WTC11 (cell line): ENCODE measurements at regions not wholly inside any gene's neighbourhood (a gene's known extent, or its start where the extent isn't known, plus 50 kb on each side); places are given as distances from the start of the nearest gene placed in this dataset.

Source experiments
- ATF1 ChIP-seq: sonication (generic); formaldehyde crosslinking; IDR thresholded peaks from 2 replicates; pipeline ENCODE4 v1.8.1; 2023; ENCODE audit warnings: mild to moderate bottlenecking, moderate library complexity, missing genetic modification reagents
- CBFB ChIP-seq: sonication (generic); formaldehyde crosslinking; IDR thresholded peaks from 2 replicates; pipeline ENCODE4 v1.8.1; 2022; ENCODE audit warnings: mild to moderate bottlenecking, low read depth, missing genetic modification reagents
- EMX1 ChIP-seq: fragments of 250-450 bp; sonication (Bioruptor Pico); IDR thresholded peaks from 2 replicates; pipeline ENCODE4 v1.8.0; 2021; ENCODE audit warnings: mild to moderate bottlenecking
- GABPB1 ChIP-seq: sonication (generic); formaldehyde crosslinking; IDR thresholded peaks from 2 replicates; pipeline ENCODE4 v1.8.1; 2023; ENCODE audit warnings: mild to moderate bottlenecking, missing genetic modification reagents
- NR3C1 ChIP-seq: sonication (generic); formaldehyde crosslinking; conservative IDR thresholded peaks from 2 replicates; pipeline ENCODE4 v1.8.1; 2023; ENCODE audit warnings: low read depth, mild to moderate bottlenecking, missing genetic modification reagents
- SP1 ChIP-seq: sonication (generic); formaldehyde crosslinking; conservative IDR thresholded peaks from 2 replicates; pipeline ENCODE4 v1.8.1; 2022; ENCODE audit warnings: missing genetic modification reagents
- TCF7 ChIP-seq: sonication (generic); formaldehyde crosslinking; IDR thresholded peaks from 2 replicates; pipeline ENCODE4 v1.8.0; 2022; ENCODE audit warnings: mild to moderate bottlenecking, low read depth, missing genetic modification reagents, moderate library complexity
- TF ChIP-seq, protein P1 (sequence below): fragments of 200-600 bp; IDR thresholded peaks from 2 replicates; pipeline ENCODE4 v1.8.0; 2022; ENCODE audit warnings: antibody characterized with exemption
- TF ChIP-seq, protein P2 (sequence below): sonication (generic); formaldehyde crosslinking; IDR thresholded peaks from 2 replicates; pipeline ENCODE4 v1.8.1; 2023; ENCODE audit warnings: mild to moderate bottlenecking, moderate library complexity, missing genetic modification reagents
- TF ChIP-seq, protein P3 (sequence below): sonication (generic); formaldehyde crosslinking; IDR thresholded peaks from 2 replicates; pipeline ENCODE4 v1.8.1; 2023; ENCODE audit warnings: mild to moderate bottlenecking, missing genetic modification reagents, moderate library complexity
- TF ChIP-seq, protein P4 (sequence below): fragments of 250-450 bp; sonication (Bioruptor Pico); IDR thresholded peaks from 2 replicates; pipeline ENCODE4 v1.9.0; 2021; ENCODE audit warnings: mild to moderate bottlenecking, borderline replicate concordance
- TF ChIP-seq, protein P5 (sequence below): sonication (generic); formaldehyde crosslinking; IDR thresholded peaks from 2 replicates; pipeline ENCODE4 v1.8.0; 2022; ENCODE audit warnings: missing genetic modification reagents

DNA sequence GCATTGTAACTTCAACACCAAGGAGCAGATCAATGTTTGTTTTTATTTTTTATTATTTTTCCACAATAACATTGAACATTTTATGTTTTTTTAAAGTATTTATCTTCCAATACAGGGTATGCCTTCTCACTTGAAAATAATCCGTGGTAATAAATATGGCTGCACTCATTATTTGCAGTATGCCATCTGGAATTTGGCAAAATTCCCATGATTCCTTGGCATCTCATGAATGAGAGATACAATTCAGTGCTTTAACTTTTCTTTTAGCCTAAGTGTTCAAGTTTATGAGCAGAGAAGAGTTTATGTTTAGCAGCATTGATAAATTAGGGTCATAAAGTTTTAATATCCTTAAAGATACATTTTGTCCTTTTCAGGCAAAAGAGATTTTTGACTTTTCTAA is 1109.6 kb upstream of the ATXN8OS start:
- TF ChIP-seq EMX1 (CRISPR knock-in tag) = no peak
- TF ChIP-seq, protein P1, sequence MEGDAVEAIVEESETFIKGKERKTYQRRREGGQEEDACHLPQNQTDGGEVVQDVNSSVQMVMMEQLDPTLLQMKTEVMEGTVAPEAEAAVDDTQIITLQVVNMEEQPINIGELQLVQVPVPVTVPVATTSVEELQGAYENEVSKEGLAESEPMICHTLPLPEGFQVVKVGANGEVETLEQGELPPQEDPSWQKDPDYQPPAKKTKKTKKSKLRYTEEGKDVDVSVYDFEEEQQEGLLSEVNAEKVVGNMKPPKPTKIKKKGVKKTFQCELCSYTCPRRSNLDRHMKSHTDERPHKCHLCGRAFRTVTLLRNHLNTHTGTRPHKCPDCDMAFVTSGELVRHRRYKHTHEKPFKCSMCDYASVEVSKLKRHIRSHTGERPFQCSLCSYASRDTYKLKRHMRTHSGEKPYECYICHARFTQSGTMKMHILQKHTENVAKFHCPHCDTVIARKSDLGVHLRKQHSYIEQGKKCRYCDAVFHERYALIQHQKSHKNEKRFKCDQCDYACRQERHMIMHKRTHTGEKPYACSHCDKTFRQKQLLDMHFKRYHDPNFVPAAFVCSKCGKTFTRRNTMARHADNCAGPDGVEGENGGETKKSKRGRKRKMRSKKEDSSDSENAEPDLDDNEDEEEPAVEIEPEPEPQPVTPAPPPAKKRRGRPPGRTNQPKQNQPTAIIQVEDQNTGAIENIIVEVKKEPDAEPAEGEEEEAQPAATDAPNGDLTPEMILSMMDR = no peak
- TF ChIP-seq SP1 (CRISPR knock-in tag) = no peak
- no peak for TF ChIP-seq CBFB (CRISPR knock-in tag)
- no peak for TF ChIP-seq ATF1 (CRISPR knock-in tag)
- TF ChIP-seq, protein P2, sequence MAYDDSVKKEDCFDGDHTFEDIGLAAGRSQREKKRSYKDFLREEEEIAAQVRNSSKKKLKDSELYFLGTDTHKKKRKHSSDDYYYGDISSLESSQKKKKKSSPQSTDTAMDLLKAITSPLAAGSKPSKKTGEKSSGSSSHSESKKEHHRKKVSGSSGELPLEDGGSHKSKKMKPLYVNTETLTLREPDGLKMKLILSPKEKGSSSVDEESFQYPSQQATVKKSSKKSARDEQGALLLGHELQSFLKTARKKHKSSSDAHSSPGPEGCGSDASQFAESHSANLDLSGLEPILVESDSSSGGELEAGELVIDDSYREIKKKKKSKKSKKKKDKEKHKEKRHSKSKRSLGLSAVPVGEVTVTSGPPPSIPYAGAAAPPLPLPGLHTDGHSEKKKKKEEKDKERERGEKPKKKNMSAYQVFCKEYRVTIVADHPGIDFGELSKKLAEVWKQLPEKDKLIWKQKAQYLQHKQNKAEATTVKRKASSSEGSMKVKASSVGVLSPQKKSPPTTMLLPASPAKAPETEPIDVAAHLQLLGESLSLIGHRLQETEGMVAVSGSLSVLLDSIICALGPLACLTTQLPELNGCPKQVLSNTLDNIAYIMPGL (CRISPR knock-in tag) = no peak
- TF ChIP-seq, protein P3, sequence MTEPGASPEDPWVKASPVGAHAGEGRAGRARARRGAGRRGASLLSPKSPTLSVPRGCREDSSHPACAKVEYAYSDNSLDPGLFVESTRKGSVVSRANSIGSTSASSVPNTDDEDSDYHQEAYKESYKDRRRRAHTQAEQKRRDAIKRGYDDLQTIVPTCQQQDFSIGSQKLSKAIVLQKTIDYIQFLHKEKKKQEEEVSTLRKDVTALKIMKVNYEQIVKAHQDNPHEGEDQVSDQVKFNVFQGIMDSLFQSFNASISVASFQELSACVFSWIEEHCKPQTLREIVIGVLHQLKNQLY (CRISPR knock-in tag) = no peak
- TF ChIP-seq, protein P4, sequence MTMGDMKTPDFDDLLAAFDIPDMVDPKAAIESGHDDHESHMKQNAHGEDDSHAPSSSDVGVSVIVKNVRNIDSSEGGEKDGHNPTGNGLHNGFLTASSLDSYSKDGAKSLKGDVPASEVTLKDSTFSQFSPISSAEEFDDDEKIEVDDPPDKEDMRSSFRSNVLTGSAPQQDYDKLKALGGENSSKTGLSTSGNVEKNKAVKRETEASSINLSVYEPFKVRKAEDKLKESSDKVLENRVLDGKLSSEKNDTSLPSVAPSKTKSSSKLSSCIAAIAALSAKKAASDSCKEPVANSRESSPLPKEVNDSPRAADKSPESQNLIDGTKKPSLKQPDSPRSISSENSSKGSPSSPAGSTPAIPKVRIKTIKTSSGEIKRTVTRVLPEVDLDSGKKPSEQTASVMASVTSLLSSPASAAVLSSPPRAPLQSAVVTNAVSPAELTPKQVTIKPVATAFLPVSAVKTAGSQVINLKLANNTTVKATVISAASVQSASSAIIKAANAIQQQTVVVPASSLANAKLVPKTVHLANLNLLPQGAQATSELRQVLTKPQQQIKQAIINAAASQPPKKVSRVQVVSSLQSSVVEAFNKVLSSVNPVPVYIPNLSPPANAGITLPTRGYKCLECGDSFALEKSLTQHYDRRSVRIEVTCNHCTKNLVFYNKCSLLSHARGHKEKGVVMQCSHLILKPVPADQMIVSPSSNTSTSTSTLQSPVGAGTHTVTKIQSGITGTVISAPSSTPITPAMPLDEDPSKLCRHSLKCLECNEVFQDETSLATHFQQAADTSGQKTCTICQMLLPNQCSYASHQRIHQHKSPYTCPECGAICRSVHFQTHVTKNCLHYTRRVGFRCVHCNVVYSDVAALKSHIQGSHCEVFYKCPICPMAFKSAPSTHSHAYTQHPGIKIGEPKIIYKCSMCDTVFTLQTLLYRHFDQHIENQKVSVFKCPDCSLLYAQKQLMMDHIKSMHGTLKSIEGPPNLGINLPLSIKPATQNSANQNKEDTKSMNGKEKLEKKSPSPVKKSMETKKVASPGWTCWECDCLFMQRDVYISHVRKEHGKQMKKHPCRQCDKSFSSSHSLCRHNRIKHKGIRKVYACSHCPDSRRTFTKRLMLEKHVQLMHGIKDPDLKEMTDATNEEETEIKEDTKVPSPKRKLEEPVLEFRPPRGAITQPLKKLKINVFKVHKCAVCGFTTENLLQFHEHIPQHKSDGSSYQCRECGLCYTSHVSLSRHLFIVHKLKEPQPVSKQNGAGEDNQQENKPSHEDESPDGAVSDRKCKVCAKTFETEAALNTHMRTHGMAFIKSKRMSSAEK (CRISPR knock-in tag) = no peak
- no peak for TF ChIP-seq TCF7 (CRISPR knock-in tag)
- TF ChIP-seq, protein P5, sequence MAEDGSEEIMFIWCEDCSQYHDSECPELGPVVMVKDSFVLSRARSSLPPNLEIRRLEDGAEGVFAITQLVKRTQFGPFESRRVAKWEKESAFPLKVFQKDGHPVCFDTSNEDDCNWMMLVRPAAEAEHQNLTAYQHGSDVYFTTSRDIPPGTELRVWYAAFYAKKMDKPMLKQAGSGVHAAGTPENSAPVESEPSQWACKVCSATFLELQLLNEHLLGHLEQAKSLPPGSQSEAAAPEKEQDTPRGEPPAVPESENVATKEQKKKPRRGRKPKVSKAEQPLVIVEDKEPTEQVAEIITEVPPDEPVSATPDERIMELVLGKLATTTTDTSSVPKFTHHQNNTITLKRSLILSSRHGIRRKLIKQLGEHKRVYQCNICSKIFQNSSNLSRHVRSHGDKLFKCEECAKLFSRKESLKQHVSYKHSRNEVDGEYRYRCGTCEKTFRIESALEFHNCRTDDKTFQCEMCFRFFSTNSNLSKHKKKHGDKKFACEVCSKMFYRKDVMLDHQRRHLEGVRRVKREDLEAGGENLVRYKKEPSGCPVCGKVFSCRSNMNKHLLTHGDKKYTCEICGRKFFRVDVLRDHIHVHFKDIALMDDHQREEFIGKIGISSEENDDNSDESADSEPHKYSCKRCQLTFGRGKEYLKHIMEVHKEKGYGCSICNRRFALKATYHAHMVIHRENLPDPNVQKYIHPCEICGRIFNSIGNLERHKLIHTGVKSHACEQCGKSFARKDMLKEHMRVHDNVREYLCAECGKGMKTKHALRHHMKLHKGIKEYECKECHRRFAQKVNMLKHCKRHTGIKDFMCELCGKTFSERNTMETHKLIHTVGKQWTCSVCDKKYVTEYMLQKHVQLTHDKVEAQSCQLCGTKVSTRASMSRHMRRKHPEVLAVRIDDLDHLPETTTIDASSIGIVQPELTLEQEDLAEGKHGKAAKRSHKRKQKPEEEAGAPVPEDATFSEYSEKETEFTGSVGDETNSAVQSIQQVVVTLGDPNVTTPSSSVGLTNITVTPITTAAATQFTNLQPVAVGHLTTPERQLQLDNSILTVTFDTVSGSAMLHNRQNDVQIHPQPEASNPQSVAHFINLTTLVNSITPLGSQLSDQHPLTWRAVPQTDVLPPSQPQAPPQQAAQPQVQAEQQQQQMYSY (CRISPR knock-in tag) = no peak
- no peak for TF ChIP-seq NR3C1 (CRISPR knock-in tag)
- TF ChIP-seq GABPB1 (CRISPR knock-in tag) = no peak
